Upper lobe of left lung (tissue), 6 donors: ENCODE measurements at regions not wholly inside any gene's neighbourhood (a gene's known extent, or its start where the extent isn't known, plus 50 kb on each side); places are given as distances from the start of the nearest gene placed in this dataset.

Experiments
- ATAC-seq, 2 donors: fragments of 200-7000 bp; cut with Tn5 transposase; one replicate each; pipeline ENCODE4 v1.9.1; 2022; ENCODE audit warnings: mild to moderate bottlenecking in 2 of 2, moderate library complexity in 2 of 2; ENCODE audit not compliant: low FRiP score in 2 of 2
- DNase-seq, 2 donors: peaks; one replicate each; pipeline ENCODE4 v3.0.0-alpha.2; 2019 to 2020
- H3K27ac ChIP-seq, 4 donors: fragments of 200-600 bp; sonication (generic); one replicate each; pipeline ENCODE4 v1.5.1; 2016 to 2019
- H3K27me3 ChIP-seq, 4 donors: fragments of 200-600 bp; sonication (generic); one replicate each; pipeline ENCODE4 v1.5.1; 2017 to 2019
- H3K36me3 ChIP-seq, 4 donors: fragments of 200-600 bp; sonication (generic); one replicate each; pipeline ENCODE4 v1.5.1; 2016 to 2019
- H3K4me1 ChIP-seq, 4 donors: fragments of 200-600 bp; sonication (generic); one replicate each; pipeline ENCODE4 v1.5.1; 2018 to 2019
- H3K4me3 ChIP-seq, 4 donors: fragments of 200-600 bp; sonication (generic); one replicate each; pipeline ENCODE4 v1.5.1; 2017 to 2019; ENCODE audit warnings: mild to moderate bottlenecking in 2 of 4, moderate library complexity in 1 of 4
- H3K9me3 ChIP-seq, 4 donors: fragments of 200-600 bp; sonication (generic); one replicate each; pipeline ENCODE4 v1.5.1; 2018 to 2019
- EP300 ChIP-seq, 4 donors: sonication (generic); formaldehyde crosslinking; IDR thresholded peaks; one replicate each; pipeline ENCODE4 v1.5.1; 2017; ENCODE audit warnings: antibody characterized with exemption in 4 of 4, control low read depth in 2 of 4
- POLR2A ChIP-seq, 4 donors: fragments of 450-650 bp; IDR thresholded peaks; one replicate each; pipeline ENCODE4 v1.5.1; 2016 to 2017; ENCODE audit warnings: antibody characterized with exemption in 4 of 4, mild to moderate bottlenecking in 2 of 4
- POLR2AphosphoS5 ChIP-seq, 2 donors: sonication (generic); formaldehyde crosslinking; IDR thresholded peaks; one replicate each; pipeline ENCODE4 v1.5.1; 2017; ENCODE audit warnings: antibody characterized with exemption in 2 of 2
- WGBS, 2 donors: methylation state at CpG; one replicate each; pipeline ENCODE4 v1.1.5; 2017 to 2018; 5-methylcytosine and 5-hydroxymethylcytosine counted together
- TF ChIP-seq, protein P1 (sequence below), 6 experiments: fragments of 450-650 bp in 4 of 6; fragments of 200-600 bp in 2 of 6; sonication (generic) in 2 of 6; IDR thresholded peaks; one replicate each; pipeline ENCODE4 v1.5.1; 2016 to 2019; ENCODE audit warnings: antibody characterized with exemption in 6 of 6
- donor health status: DM: no; HTN: no; CAD: no; lungs with moderate emphysema.
- donor health status: DM: no; HTN: yes; CAD: no; lungs with severe emphysema.

DNA sequence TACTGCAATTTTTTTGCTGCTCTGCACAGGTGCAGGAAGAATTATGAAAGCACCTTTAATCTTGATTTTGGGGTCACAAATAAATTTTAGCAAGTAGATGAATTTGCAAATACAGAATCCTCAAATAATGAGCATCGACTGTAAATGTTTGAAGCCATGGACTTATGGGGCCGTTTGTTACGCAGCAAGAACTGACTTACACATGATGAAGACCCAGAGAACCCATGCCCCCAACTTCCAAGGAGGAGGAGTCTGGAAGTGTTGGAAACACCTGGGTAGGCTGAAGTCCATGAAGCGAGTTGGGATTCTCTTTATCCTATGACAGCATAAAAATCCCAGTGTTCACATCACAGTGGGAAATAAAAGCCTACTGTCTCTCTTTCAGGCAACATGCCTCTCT, 176.6 kb downstream of the RBFOX3 start:
- Histone ChIP-seq H3K4me1 (no peaks in the 10 kb centered on the region), H3K36me3 (no peaks in the 10 kb centered on the region), H3K27me3 (peaks cover 0 to 5% (median 0%) of the 10 kb centered on the region in 4 donors), H3K27ac (no peak overlapping the region), H3K9me3 (no peaks in the 10 kb centered on the region), H3K4me3 (no peak overlapping the region)
- WGBS, 2 donors: 81 to 97% methylated on average over 4 of the region's 4 CpGs
- no peak for DNase-seq
- ATAC-seq: no peak
- TF ChIP-seq EP300 (IDR thresholded peaks at IDR 0.05): no peak
- TF ChIP-seq POLR2AphosphoS5 (IDR thresholded peaks at IDR 0.05): no peak
- TF ChIP-seq POLR2A (IDR thresholded peaks at IDR 0.05): no peak
- TF ChIP-seq, protein P1, sequence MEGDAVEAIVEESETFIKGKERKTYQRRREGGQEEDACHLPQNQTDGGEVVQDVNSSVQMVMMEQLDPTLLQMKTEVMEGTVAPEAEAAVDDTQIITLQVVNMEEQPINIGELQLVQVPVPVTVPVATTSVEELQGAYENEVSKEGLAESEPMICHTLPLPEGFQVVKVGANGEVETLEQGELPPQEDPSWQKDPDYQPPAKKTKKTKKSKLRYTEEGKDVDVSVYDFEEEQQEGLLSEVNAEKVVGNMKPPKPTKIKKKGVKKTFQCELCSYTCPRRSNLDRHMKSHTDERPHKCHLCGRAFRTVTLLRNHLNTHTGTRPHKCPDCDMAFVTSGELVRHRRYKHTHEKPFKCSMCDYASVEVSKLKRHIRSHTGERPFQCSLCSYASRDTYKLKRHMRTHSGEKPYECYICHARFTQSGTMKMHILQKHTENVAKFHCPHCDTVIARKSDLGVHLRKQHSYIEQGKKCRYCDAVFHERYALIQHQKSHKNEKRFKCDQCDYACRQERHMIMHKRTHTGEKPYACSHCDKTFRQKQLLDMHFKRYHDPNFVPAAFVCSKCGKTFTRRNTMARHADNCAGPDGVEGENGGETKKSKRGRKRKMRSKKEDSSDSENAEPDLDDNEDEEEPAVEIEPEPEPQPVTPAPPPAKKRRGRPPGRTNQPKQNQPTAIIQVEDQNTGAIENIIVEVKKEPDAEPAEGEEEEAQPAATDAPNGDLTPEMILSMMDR (IDR thresholded peaks at IDR 0.05): no peak

- ATAC-seq (no peak), DNase-seq (peak in 1 of 2 donors; percentile 25)
- 61% methylated on average over 7 of the region's 7 CpGs; no CpG with 5 or more reads in 1 of the 2 donors for WGBS, 2 donors
- Histone ChIP-seq H3K4me1 (no peaks in the 10 kb centered on the region), H3K36me3 (no peaks in the 10 kb centered on the region), H3K27ac (no peak overlapping the region), H3K27me3 (peaks cover 0 to 5% (median 0%) of the 10 kb centered on the region in 4 donors), H3K4me3 (no peak overlapping the region), H3K9me3 (no peaks in the 10 kb centered on the region)
- TF ChIP-seq EP300 (IDR thresholded peaks at IDR 0.05) (no peak), POLR2A (IDR thresholded peaks at IDR 0.05) (no peak), POLR2AphosphoS5 (IDR thresholded peaks at IDR 0.05) (no peak)
- TF ChIP-seq, protein P1 (IDR thresholded peaks at IDR 0.05): no peak
These were observed 177.5 kb downstream of the RBFOX3 start for GRCh38 chr17:79433379-79433778.

DNA sequence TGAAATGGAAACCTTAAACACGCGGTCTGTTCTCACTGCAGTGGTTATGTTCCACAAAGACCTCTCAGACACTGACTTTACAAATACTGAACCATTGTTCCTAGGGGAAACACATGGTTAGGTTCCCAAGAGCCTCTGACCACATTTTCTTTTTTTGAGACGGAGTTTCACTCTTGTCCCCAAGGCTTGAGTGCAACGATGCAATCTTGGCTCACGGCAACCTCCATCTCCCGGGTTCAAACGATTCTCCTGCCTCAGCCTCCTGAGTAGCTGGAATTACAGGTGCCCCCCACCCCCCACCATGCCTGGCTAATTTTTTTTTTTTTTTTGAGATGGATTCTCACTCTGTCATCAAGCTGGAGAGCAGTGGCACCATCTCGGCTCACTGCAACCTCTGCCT, 179.7 kb downstream of the RBFOX3 start:
- ATAC-seq: no peak
- 78 to 88% methylated on average over 8 of the region's 8 CpGs for WGBS, 2 donors
- Histone ChIP-seq H3K36me3 (no peaks in the 10 kb centered on the region), H3K4me1 (no peaks in the 10 kb centered on the region), H3K27me3 (peaks cover 0 to 2% (median 0%) of the 10 kb centered on the region in 4 donors), H3K27ac (no peak overlapping the region), H3K4me3 (no peak overlapping the region), H3K9me3 (no peaks in the 10 kb centered on the region)
- TF ChIP-seq EP300 (IDR thresholded peaks at IDR 0.05) (no peak), POLR2A (IDR thresholded peaks at IDR 0.05) (no peak), POLR2AphosphoS5 (IDR thresholded peaks at IDR 0.05) (no peak)
- TF ChIP-seq, protein P1 (IDR thresholded peaks at IDR 0.05): no peak
- DNase-seq: no peak

DNA sequence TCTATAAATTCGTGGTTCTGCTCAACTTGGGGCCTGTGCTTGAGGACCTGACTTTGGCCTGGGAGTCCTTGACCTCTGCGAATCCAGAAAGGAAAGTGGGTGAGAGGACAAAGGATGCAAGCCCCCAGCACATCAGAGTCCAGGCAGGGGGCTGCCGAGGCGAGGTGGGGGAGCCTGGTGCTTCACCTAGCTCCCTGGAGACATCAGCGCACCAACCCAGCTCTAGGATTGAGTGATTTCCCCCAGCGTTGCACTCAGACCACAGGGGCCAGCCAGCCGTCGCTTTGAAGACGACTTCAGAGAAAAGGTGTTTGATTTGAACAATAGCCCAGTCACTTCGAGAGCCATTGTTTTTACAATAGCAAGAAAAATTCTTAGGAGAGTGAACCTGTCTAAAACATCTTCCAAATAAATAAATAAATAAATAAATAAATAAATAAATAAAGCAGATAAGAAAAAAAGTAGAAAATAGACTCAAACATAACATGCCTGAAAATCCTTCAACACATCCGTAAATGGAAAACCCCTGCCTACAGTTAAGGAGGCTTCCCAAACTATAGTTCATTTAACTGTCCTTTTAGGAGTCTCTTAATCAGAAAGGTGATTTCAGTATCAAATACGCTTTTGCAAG, 180.9 kb downstream of the RBFOX3 start:
- 42 to 46% methylated on average over 12 of the region's 12 CpGs for WGBS, 2 donors
- Histone ChIP-seq H3K27me3 (no peaks in the 10 kb centered on the region), H3K4me1 (no peaks in the 10 kb centered on the region), H3K4me3 (no peak overlapping the region), H3K27ac (no peak overlapping the region), H3K9me3 (no peaks in the 10 kb centered on the region), H3K36me3 (no peaks in the 10 kb centered on the region)
- DNase-seq: peak in 1 of 2 donors; percentile 39
- TF ChIP-seq EP300 (IDR thresholded peaks at IDR 0.05): no peak
- TF ChIP-seq POLR2A (IDR thresholded peaks at IDR 0.05): no peak
- TF ChIP-seq, protein P1 (IDR thresholded peaks at IDR 0.05): no peak
- TF ChIP-seq POLR2AphosphoS5 (IDR thresholded peaks at IDR 0.05): no peak
- ATAC-seq: no peak

GRCh38 chr17:79428988-79429387, 181.9 kb downstream of the RBFOX3 start:
- Histone ChIP-seq H3K27ac (no peak overlapping the region), H3K4me1 (no peaks in the 10 kb centered on the region), H3K4me3 (no peak overlapping the region), H3K9me3 (no peaks in the 10 kb centered on the region), H3K27me3 (no peaks in the 10 kb centered on the region), H3K36me3 (no peaks in the 10 kb centered on the region)
- ATAC-seq: no peak
- TF ChIP-seq POLR2A (IDR thresholded peaks at IDR 0.05) (no peak), EP300 (IDR thresholded peaks at IDR 0.05) (no peak), POLR2AphosphoS5 (IDR thresholded peaks at IDR 0.05) (no peak)
- TF ChIP-seq, protein P1 (IDR thresholded peaks at IDR 0.05): no peak
- 72 to 78% methylated on average over 9 to 12 of the region's 12 CpGs for WGBS, 2 donors
- peak in 1 of 2 donors; percentile 50 for DNase-seq
